ENCODE measurements at regions not wholly inside any gene's neighbourhood (a gene's known extent, or its start where the extent isn't known, plus 50 kb on each side); places are given as distances from the start of the nearest gene placed in this dataset.

DNA sequence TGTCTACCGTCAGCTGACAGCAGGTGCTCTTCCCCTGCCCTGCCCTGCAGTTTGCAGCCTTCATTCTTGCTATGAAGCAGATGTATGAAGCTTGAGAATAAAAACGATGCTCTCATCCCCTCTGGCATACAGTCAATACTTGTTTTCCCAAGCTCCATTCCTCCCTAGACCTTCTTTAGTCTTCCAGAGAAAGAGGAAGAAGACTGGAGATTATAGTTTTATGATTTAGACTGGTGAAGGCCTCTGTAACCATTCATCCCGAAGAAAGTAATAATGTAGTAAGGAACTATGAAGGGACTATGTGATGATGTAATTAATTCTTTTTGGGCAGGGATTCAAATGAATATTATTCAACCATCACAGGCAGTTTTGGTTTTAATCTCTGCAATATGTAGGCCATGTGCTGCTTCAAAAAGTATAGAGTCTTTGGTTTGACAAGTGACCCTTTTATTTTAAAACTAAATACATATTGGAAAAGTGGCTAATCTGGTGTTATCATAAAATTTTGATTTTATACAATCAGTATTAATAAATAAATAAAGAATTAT lies 242.4 kb upstream of the KIAA1217 start:
- no peaks in the 10 kb centered on the region for H3K9me3 ChIP-seq
- H3K4me3 ChIP-seq = no peak overlapping the region
- DNase-seq (ENCODE audit: low spot score in 2 of 2) = no peak
- 60% methylated on average over 3 of the region's 3 CpGs for WGBS
- H3K27ac ChIP-seq = no peak overlapping the region
- H3K4me1 ChIP-seq = no peaks in the 10 kb centered on the region
- H3K27me3 ChIP-seq = peaks cover 6% of the 10 kb centered on the region
- TF ChIP-seq EP300 (IDR thresholded peaks at IDR 0.05) = no peak
- TF ChIP-seq, protein P1, sequence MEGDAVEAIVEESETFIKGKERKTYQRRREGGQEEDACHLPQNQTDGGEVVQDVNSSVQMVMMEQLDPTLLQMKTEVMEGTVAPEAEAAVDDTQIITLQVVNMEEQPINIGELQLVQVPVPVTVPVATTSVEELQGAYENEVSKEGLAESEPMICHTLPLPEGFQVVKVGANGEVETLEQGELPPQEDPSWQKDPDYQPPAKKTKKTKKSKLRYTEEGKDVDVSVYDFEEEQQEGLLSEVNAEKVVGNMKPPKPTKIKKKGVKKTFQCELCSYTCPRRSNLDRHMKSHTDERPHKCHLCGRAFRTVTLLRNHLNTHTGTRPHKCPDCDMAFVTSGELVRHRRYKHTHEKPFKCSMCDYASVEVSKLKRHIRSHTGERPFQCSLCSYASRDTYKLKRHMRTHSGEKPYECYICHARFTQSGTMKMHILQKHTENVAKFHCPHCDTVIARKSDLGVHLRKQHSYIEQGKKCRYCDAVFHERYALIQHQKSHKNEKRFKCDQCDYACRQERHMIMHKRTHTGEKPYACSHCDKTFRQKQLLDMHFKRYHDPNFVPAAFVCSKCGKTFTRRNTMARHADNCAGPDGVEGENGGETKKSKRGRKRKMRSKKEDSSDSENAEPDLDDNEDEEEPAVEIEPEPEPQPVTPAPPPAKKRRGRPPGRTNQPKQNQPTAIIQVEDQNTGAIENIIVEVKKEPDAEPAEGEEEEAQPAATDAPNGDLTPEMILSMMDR (IDR thresholded peaks at IDR 0.05) = no peak
- H3K36me3 ChIP-seq = no peaks in the 10 kb centered on the region

- H3K36me3 ChIP-seq = no peaks in the 10 kb centered on the region
- no peaks in the 10 kb centered on the region for H3K4me1 ChIP-seq
- H3K9me3 ChIP-seq = no peaks in the 10 kb centered on the region
- TF ChIP-seq POLR2AphosphoS5 (IDR thresholded peaks at IDR 0.05) (no peak), POLR2A (IDR thresholded peaks at IDR 0.05) (no peak), EP300 (IDR thresholded peaks at IDR 0.05) (no peak)
- TF ChIP-seq, protein P1 (IDR thresholded peaks at IDR 0.05) = no peak
- no peak overlapping the region for H3K4me3 ChIP-seq
- H3K27ac ChIP-seq = no peak overlapping the region
- WGBS = 61% methylated on average over 4 of the region's 4 CpGs
- H3K27me3 ChIP-seq = peaks cover 6% of the 10 kb centered on the region
- DNase-seq (ENCODE audit: low spot score in 2 of 2) = no peak
Measured at GRCh38 chr10:23968301-23968700, 240.6 kb upstream of the KIAA1217 start.

- H3K4me3 ChIP-seq = no peak overlapping the region
- no peak overlapping the region for H3K27ac ChIP-seq
- no peaks in the 10 kb centered on the region for H3K9me3 ChIP-seq
- TF ChIP-seq, protein P1 (IDR thresholded peaks at IDR 0.05) = no peak
- TF ChIP-seq POLR2A (IDR thresholded peaks at IDR 0.05) (no peak), EP300 (IDR thresholded peaks at IDR 0.05) (no peak), POLR2AphosphoS5 (IDR thresholded peaks at IDR 0.05) (no peak)
- peaks cover 6% of the 10 kb centered on the region for H3K27me3 ChIP-seq
- WGBS = 72% methylated on average over 4 of the region's 4 CpGs
- H3K36me3 ChIP-seq = no peaks in the 10 kb centered on the region
- DNase-seq (ENCODE audit: low spot score in 2 of 2) = no peak
- H3K4me1 ChIP-seq = peaks cover 8% of the 10 kb centered on the region
Measured at GRCh38 chr10:23974746-23975272, 234.1 kb upstream of the KIAA1217 start.

DNA sequence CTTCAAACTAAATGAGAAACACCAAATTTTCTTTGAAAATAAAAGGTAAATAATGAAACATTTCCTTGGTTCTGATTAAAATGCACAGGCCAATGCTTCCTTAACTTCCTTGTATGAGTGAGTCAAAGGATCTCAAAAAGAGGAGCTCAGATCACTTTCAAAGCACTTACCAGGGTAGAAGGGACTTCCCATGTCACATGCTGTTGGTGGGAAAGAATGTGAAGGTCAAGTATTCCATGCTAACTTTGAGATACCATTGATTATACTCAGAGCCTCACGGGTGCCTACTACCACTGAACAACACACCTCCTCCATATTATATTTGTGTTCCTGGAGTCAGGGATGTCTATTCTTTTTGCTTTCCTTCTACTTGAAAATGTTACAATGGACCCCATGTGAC lies 233.5 kb upstream of the KIAA1217 start:
- no peak overlapping the region for H3K4me3 ChIP-seq
- WGBS = 88% methylated on average over 1 of the region's 1 CpG
- no peaks in the 10 kb centered on the region for H3K36me3 ChIP-seq
- H3K27ac ChIP-seq = no peak overlapping the region
- no peaks in the 10 kb centered on the region for H3K9me3 ChIP-seq
- peaks cover 8% of the 10 kb centered on the region for H3K4me1 ChIP-seq
- no peak for DNase-seq (ENCODE audit: low spot score in 2 of 2)
- peaks cover 6% of the 10 kb centered on the region for H3K27me3 ChIP-seq
- no peak for TF ChIP-seq EP300 (IDR thresholded peaks at IDR 0.05)
- no peak for TF ChIP-seq POLR2AphosphoS5 (IDR thresholded peaks at IDR 0.05)
- TF ChIP-seq POLR2A (IDR thresholded peaks at IDR 0.05) = no peak
- TF ChIP-seq, protein P1 (IDR thresholded peaks at IDR 0.05) = no peak

DNA sequence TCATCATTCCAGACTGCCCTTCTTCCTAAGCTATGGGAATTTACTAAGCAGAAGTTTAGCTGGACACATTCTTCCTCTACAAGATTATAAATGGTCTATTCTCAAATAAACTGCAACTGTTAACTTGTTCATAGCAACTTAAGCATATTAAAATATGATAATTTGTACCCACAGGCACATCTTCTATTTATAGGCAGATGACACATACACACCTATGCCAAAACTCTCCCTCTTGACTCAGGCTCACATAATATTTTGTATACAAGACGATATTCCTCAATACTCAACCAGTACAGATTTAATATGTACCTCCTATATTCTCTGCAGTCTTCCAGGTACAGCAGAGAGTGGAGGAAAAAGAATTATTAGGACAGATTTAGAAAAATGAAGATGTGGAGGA lies 232.7 kb upstream of the KIAA1217 start:
- H3K4me1 ChIP-seq = peaks cover 8% of the 10 kb centered on the region
- no peak for TF ChIP-seq EP300 (IDR thresholded peaks at IDR 0.05)
- TF ChIP-seq POLR2AphosphoS5 (IDR thresholded peaks at IDR 0.05) = no peak
- no peak for TF ChIP-seq POLR2A (IDR thresholded peaks at IDR 0.05)
- TF ChIP-seq, protein P1 (IDR thresholded peaks at IDR 0.05) = no peak
- 38% methylated on average over 1 of the region's 1 CpG for WGBS

More for the DNA sequence above, 232.7 kb upstream of the KIAA1217 start:
- DNase-seq (ENCODE audit: low spot score in 2 of 2) = no peak
- Histone ChIP-seq H3K36me3 (no peaks in the 10 kb centered on the region), H3K9me3 (no peaks in the 10 kb centered on the region), H3K27ac (no peak overlapping the region), H3K4me3 (no peak overlapping the region), H3K27me3 (no peaks in the 10 kb centered on the region)
